Activated CD8-positive, alpha-beta memory T cell treated with anti-CD3 and anti-CD28 coated beads, Interleukin-2, amount 50 U/mL, for 24 hours (primary cell): ENCODE measurements at regions not wholly inside any gene's neighbourhood (a gene's known extent, or its start where the extent isn't known, plus 50 kb on each side); places are given as distances from the start of the nearest gene placed in this dataset.

Source experiments
- DNase-seq: peaks from one replicate; pipeline ENCODE4 v3.0.0-alpha.2; 2020; ENCODE audit errors: extremely low read depth

GRCh38 chr22:48106215-48106614, 1343.8 kb downstream of the TBC1D22A start:
- DNase-seq = no peak

- no peak for DNase-seq
These were observed 1342.8 kb downstream of the TBC1D22A start for GRCh38 chr22:48105259-48105658.

- no peak for DNase-seq
These were observed 1342.3 kb downstream of the TBC1D22A start for GRCh38 chr22:48104766-48105165.

GRCh38 chr22:48104102-48104738, 1341.8 kb downstream of the TBC1D22A start:
- DNase-seq = no peak

- DNase-seq = no peak
These were observed 1340.9 kb downstream of the TBC1D22A start for GRCh38 chr22:48103126-48103875.

- no peak for DNase-seq
These were observed 1340.1 kb downstream of the TBC1D22A start for GRCh38 chr22:48102581-48102980.

- no peak for DNase-seq
These were observed 1339.3 kb downstream of the TBC1D22A start for GRCh38 chr22:48101704-48102103.

- DNase-seq = no peak
These were observed 1338.4 kb downstream of the TBC1D22A start for GRCh38 chr22:48100685-48101417.

- DNase-seq = no peak
These were observed 1337.2 kb downstream of the TBC1D22A start for GRCh38 chr22:48099671-48100070.

GRCh38 chr22:48099251-48099650, 1336.8 kb downstream of the TBC1D22A start:
- no peak for DNase-seq

GRCh38 chr22:48098921-48099245, 1336.4 kb downstream of the TBC1D22A start:
- no peak for DNase-seq

GRCh38 chr22:48098243-48098920, 1335.9 kb downstream of the TBC1D22A start:
- no peak for DNase-seq

- no peak for DNase-seq
These were observed 1335.3 kb downstream of the TBC1D22A start for GRCh38 chr22:48097723-48098122.

- DNase-seq = no peak
These were observed 1334.6 kb downstream of the TBC1D22A start for GRCh38 chr22:48096851-48097665.

- DNase-seq = no peak
These were observed 1334.0 kb downstream of the TBC1D22A start for GRCh38 chr22:48096411-48096810.

- no peak for DNase-seq
These were observed 1331.5 kb downstream of the TBC1D22A start for GRCh38 chr22:48093981-48094380.

- DNase-seq = no peak
These were observed 1330.4 kb downstream of the TBC1D22A start for GRCh38 chr22:48092866-48093265.

- DNase-seq = no peak
These were observed 1329.3 kb downstream of the TBC1D22A start for GRCh38 chr22:48091656-48092223.

GRCh38 chr22:48091060-48091650, 1328.7 kb downstream of the TBC1D22A start:
- DNase-seq = no peak

GRCh38 chr22:48090332-48090672, 1327.9 kb downstream of the TBC1D22A start:
- DNase-seq = no peak
